ENCODE measurements at regions not wholly inside any gene's neighbourhood (a gene's known extent, or its start where the extent isn't known, plus 50 kb on each side); places are given as distances from the start of the nearest gene placed in this dataset.

DNA sequence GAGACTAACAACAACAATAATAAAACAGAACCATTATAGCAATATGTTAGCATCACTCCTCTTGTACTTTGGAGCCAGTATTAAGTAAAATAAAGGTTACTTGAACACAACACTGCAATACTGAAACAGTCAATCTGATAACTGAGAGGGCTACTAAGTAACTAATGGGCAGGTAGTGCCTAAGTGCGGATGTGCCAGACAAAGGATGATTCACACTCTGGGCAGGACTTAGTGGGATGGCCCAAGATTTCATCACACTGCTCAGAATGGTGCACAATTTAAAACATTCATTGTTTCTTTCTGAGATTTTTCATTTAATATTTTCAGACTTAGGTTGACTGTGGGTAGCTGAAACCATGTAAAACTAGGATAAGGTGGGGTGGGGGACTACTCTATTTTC is 131.9 kb upstream of the CAND1 start:
- Histone ChIP-seq H3K4me3 (ENCODE audit: low read length) (no peak overlapping the region), H3K9ac (ENCODE audit: low read length) (no peak overlapping the region), H3K4me1 (ENCODE audit: control insufficient read depth, insufficient read depth, low read length) (no peaks in the 10 kb centered on the region), H3K27ac (ENCODE audit: low read depth, low read length) (no peak overlapping the region), H3K36me3 (ENCODE audit: control insufficient read depth, insufficient read depth, low read length) (no peaks in the 10 kb centered on the region), H3K27me3 (ENCODE audit: control insufficient read depth, insufficient read depth, low read length) (no peaks in the 10 kb centered on the region)

- Histone ChIP-seq H3K36me3 (ENCODE audit: control insufficient read depth, insufficient read depth, low read length) (no peaks in the 10 kb centered on the region), H3K27ac (ENCODE audit: low read depth, low read length) (no peak overlapping the region), H3K9ac (ENCODE audit: low read length) (no peak overlapping the region), H3K4me3 (ENCODE audit: low read length) (no peak overlapping the region), H3K4me1 (ENCODE audit: control insufficient read depth, insufficient read depth, low read length) (no peaks in the 10 kb centered on the region), H3K27me3 (ENCODE audit: control insufficient read depth, insufficient read depth, low read length) (no peaks in the 10 kb centered on the region)
These were observed 127.7 kb upstream of the CAND1 start for GRCh38 chr12:67141296-67142018.

DNA sequence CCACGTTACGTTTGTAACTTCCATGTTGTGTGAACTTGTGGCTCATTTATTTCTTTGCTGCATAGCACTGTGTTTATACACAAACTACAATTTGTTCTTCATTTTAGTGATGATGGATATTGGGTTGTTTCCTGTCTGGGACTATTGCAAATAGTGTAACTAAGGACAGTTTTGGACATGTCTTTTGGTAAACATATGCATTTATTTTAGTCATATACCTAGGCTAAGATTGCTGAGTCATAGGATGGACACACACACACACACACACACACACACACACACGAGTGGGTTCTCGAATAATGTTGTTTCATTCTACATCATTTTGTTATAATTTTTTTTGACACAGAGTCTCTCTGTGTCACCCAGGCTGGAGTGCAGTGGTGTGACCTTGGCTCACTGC is 123.5 kb upstream of the CAND1 start:
- Histone ChIP-seq H3K27me3 (ENCODE audit: control insufficient read depth, insufficient read depth, low read length) (no peaks in the 10 kb centered on the region), H3K9ac (ENCODE audit: low read length) (no peak overlapping the region), H3K27ac (ENCODE audit: low read depth, low read length) (no peak overlapping the region), H3K36me3 (ENCODE audit: control insufficient read depth, insufficient read depth, low read length) (no peaks in the 10 kb centered on the region), H3K4me1 (ENCODE audit: control insufficient read depth, insufficient read depth, low read length) (no peaks in the 10 kb centered on the region), H3K4me3 (ENCODE audit: low read length) (no peak overlapping the region)

GRCh38 chr12:67147030-67147429 is 122.1 kb upstream of the CAND1 start:
- Histone ChIP-seq H3K9ac (ENCODE audit: low read length) (no peak overlapping the region), H3K27ac (ENCODE audit: low read depth, low read length) (no peak overlapping the region), H3K4me3 (ENCODE audit: low read length) (no peak overlapping the region), H3K36me3 (ENCODE audit: control insufficient read depth, insufficient read depth, low read length) (no peaks in the 10 kb centered on the region), H3K4me1 (ENCODE audit: control insufficient read depth, insufficient read depth, low read length) (no peaks in the 10 kb centered on the region), H3K27me3 (ENCODE audit: control insufficient read depth, insufficient read depth, low read length) (no peaks in the 10 kb centered on the region)

GRCh38 chr12:67147447-67147846 is 121.7 kb upstream of the CAND1 start:
- Histone ChIP-seq H3K36me3 (ENCODE audit: control insufficient read depth, insufficient read depth, low read length) (no peaks in the 10 kb centered on the region), H3K9ac (ENCODE audit: low read length) (no peak overlapping the region), H3K27ac (ENCODE audit: low read depth, low read length) (no peak overlapping the region), H3K4me3 (ENCODE audit: low read length) (no peak overlapping the region), H3K27me3 (ENCODE audit: control insufficient read depth, insufficient read depth, low read length) (no peaks in the 10 kb centered on the region), H3K4me1 (ENCODE audit: control insufficient read depth, insufficient read depth, low read length) (no peaks in the 10 kb centered on the region)

DNA sequence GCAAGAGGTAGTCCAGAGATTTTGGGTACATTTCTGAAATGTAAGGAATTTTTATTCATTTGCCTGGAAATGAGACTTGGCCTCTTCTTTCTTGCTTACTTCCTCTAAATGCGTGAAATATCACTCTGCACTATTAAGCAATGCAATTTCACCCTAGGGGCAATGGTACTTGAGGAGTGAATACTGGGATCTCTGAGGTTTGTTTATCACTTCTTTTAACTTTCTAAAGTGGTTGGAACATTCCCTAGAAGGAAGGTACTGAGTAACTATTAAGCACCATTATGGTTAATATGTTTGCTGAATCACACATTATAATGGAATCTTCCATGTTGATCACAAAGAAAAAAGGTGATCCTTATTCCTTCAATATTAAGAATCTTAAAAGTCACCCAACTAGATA is 120.9 kb upstream of the CAND1 start:
- H3K4me1 ChIP-seq (ENCODE audit: control insufficient read depth, insufficient read depth, low read length), result no peaks in the 10 kb centered on the region
- no peak overlapping the region for H3K9ac ChIP-seq (ENCODE audit: low read length)
- H3K36me3 ChIP-seq (ENCODE audit: control insufficient read depth, insufficient read depth, low read length), result no peaks in the 10 kb centered on the region
- no peaks in the 10 kb centered on the region for H3K27me3 ChIP-seq (ENCODE audit: control insufficient read depth, insufficient read depth, low read length)
- H3K27ac ChIP-seq (ENCODE audit: low read depth, low read length), result no peak overlapping the region
- H3K4me3 ChIP-seq (ENCODE audit: low read length), result no peak overlapping the region

DNA sequence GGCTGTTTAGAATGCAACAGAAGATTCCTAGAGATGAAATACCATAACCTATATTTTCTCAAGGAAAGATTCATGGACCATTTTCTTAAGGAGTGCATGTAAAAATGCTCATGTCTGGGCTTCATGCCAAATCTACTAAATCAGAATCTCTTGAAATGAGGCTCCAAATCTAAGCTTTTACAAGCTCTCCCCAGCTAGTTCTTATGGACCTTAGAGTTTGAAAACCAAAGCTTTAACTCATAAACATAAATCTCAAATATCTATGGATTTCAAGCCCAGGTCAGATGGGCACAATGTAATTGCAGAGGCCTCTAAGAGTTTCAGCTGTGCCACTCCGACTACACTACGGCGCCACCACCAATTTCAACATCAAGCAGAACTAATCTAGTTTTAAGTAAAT is 117.3 kb upstream of the CAND1 start:
- H3K4me3 ChIP-seq (ENCODE audit: low read length), result no peak overlapping the region
- H3K36me3 ChIP-seq (ENCODE audit: control insufficient read depth, insufficient read depth, low read length), result no peaks in the 10 kb centered on the region
- no peak overlapping the region for H3K27ac ChIP-seq (ENCODE audit: low read depth, low read length)
- H3K9ac ChIP-seq (ENCODE audit: low read length), result no peak overlapping the region
- no peaks in the 10 kb centered on the region for H3K4me1 ChIP-seq (ENCODE audit: control insufficient read depth, insufficient read depth, low read length)
- H3K27me3 ChIP-seq (ENCODE audit: control insufficient read depth, insufficient read depth, low read length), result no peaks in the 10 kb centered on the region

DNA sequence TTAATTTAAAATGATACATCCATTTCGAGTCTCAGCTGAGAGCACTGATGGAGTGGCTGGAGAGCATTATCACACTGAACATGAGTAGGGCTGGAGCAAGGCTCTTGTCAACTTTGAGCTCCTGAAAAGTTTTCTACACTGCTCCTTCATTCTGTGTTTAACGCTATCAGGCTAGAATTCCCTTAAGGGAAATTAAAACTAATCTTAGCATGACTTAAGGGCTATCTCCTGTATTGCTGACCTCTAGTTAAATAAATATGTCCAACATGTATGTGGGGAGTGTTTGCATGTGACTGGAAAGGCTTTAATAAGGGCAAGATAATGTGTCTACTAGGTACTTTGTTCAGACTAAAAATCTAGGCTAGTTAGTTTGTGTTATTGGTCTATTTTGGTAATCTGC is 116.7 kb upstream of the CAND1 start:
- Histone ChIP-seq H3K36me3 (ENCODE audit: control insufficient read depth, insufficient read depth, low read length) (no peaks in the 10 kb centered on the region), H3K27me3 (ENCODE audit: control insufficient read depth, insufficient read depth, low read length) (no peaks in the 10 kb centered on the region), H3K4me1 (ENCODE audit: control insufficient read depth, insufficient read depth, low read length) (no peaks in the 10 kb centered on the region), H3K4me3 (ENCODE audit: low read length) (no peak overlapping the region), H3K9ac (ENCODE audit: low read length) (no peak overlapping the region), H3K27ac (ENCODE audit: low read depth, low read length) (no peak overlapping the region)

DNA sequence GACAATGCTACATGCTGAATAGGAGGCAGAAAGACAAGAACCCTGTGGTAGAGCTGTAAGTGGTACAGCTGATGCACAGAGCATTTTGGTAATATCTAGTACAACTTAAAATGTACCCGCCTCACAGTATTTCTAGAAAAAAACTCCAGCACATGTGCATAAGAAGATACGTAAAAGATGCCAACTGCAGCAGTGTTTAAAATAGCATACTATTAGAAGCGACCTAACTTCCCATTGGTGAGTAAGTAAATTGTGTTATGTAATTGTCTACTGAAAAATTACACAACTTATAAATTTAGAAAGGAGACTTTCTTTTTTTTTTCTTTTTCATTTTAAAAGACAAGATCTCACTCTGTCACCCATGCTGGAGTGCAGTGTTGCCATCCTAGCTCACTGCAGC is 114.3 kb upstream of the CAND1 start:
- H3K27ac ChIP-seq (ENCODE audit: low read depth, low read length), result no peak overlapping the region
- no peaks in the 10 kb centered on the region for H3K36me3 ChIP-seq (ENCODE audit: control insufficient read depth, insufficient read depth, low read length)
- H3K27me3 ChIP-seq (ENCODE audit: control insufficient read depth, insufficient read depth, low read length), result no peaks in the 10 kb centered on the region
- H3K4me1 ChIP-seq (ENCODE audit: control insufficient read depth, insufficient read depth, low read length), result no peaks in the 10 kb centered on the region
- H3K4me3 ChIP-seq (ENCODE audit: low read length), result no peak overlapping the region
- no peak overlapping the region for H3K9ac ChIP-seq (ENCODE audit: low read length)

DNA sequence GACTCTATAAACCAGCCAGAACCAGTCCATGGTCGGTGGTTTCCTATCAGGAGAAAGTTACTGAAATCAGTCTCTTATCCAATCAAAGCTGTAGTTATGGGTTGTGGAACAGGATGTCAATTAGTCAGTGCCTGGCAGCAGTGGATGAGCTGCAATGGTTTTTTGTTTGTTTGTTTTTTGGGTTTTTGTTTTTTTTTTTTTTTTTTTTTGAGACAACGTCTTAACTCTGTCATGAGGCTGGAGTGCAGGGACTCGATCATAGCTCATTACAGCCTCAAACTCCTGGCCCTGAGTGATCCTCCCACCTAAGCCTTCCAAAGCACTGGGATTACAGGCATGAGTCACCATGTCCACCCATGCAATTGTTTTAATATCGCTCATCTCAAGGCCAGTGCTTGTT is 113.3 kb upstream of the CAND1 start:
- Histone ChIP-seq H3K9ac (ENCODE audit: low read length) (no peak overlapping the region), H3K27me3 (ENCODE audit: control insufficient read depth, insufficient read depth, low read length) (no peaks in the 10 kb centered on the region), H3K36me3 (ENCODE audit: control insufficient read depth, insufficient read depth, low read length) (no peaks in the 10 kb centered on the region), H3K27ac (ENCODE audit: low read depth, low read length) (no peak overlapping the region), H3K4me1 (ENCODE audit: control insufficient read depth, insufficient read depth, low read length) (no peaks in the 10 kb centered on the region), H3K4me3 (ENCODE audit: low read length) (no peak overlapping the region)

DNA sequence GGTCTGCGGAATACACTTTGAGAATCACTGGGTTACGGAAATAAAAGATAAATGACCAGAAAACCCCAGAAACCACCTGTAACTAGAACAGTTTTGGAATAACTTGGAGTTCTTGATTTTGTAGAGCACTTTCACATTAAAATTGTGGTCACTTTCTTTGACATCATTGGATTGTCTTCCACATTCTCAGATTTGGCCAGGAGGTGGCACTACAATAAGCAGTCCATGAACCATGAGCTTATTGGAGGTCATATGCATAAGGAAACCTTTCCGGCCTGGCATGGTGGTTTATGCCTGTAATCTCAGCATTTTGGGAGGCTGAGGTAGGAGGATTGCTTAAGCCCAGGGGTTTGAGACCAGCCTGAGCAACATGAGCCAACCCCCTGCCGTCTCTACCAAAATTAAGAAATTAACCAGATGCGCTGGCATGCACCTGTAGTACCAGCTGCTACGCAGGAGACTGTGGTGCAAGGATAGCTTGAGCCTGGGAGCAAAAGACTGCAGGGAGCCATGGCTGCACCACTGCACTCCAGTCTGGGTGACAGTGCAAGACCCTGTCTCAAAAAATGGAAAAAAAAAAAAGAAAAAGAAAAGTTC is 107.7 kb upstream of the CAND1 start:
- no peaks in the 10 kb centered on the region for H3K27me3 ChIP-seq (ENCODE audit: control insufficient read depth, insufficient read depth, low read length)
- H3K4me3 ChIP-seq (ENCODE audit: low read length), result no peak overlapping the region
- H3K4me1 ChIP-seq (ENCODE audit: control insufficient read depth, insufficient read depth, low read length), result no peaks in the 10 kb centered on the region
- no peaks in the 10 kb centered on the region for H3K36me3 ChIP-seq (ENCODE audit: control insufficient read depth, insufficient read depth, low read length)
- H3K27ac ChIP-seq (ENCODE audit: low read depth, low read length), result no peak overlapping the region
- no peak overlapping the region for H3K9ac ChIP-seq (ENCODE audit: low read length)

GRCh38 chr12:67173258-67173657 is 95.9 kb upstream of the CAND1 start:
- H3K27me3 ChIP-seq (ENCODE audit: control insufficient read depth, insufficient read depth, low read length), result no peaks in the 10 kb centered on the region
- no peaks in the 10 kb centered on the region for H3K36me3 ChIP-seq (ENCODE audit: control insufficient read depth, insufficient read depth, low read length)
- H3K27ac ChIP-seq (ENCODE audit: low read depth, low read length), result no peak overlapping the region
- no peak overlapping the region for H3K9ac ChIP-seq (ENCODE audit: low read length)
- no peaks in the 10 kb centered on the region for H3K4me1 ChIP-seq (ENCODE audit: control insufficient read depth, insufficient read depth, low read length)
- H3K4me3 ChIP-seq (ENCODE audit: low read length), result no peak overlapping the region

DNA sequence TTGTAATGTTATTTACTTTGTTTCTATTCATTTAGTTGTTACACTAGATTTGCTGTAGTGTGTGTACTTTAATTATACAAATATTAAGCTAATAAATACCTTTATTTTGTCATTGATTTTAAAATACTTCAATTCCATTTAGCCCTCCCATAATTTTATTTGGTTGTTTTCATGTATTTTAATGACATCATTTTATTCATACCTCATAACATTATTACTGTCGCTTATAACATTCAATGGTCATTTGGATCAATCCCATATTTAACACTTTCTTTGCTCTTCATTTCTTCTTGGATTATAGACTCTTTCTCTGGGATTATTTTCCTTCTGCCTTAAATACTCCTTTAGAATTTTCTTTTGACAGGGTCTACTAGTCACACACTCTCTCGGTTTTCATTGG is 86.6 kb upstream of the CAND1 start:
- H3K27ac ChIP-seq (ENCODE audit: low read depth, low read length), result no peak overlapping the region
- no peaks in the 10 kb centered on the region for H3K36me3 ChIP-seq (ENCODE audit: control insufficient read depth, insufficient read depth, low read length)
- H3K27me3 ChIP-seq (ENCODE audit: control insufficient read depth, insufficient read depth, low read length), result no peaks in the 10 kb centered on the region
- H3K9ac ChIP-seq (ENCODE audit: low read length), result no peak overlapping the region
- H3K4me1 ChIP-seq (ENCODE audit: control insufficient read depth, insufficient read depth, low read length), result no peaks in the 10 kb centered on the region
- H3K4me3 ChIP-seq (ENCODE audit: low read length), result no peak overlapping the region
